Hippocampal formation (tissue), 2 donors: ENCODE measurements at regions not wholly inside any gene's neighbourhood (a gene's known extent, or its start where the extent isn't known, plus 50 kb on each side); places are given as distances from the start of the nearest gene placed in this dataset.
"Not testable (repeated sequence)": the region's sequence is repeated elsewhere in the genome, so short reads cannot be mapped to it uniquely, and the experiment has no call there.

ENCODE experiments used
- DNase-seq, 2 donors: peaks; one replicate each; lab custom pipeline; 2025; lab: John Stamatoyannopoulos, UW

- no peak for DNase-seq
Measured at GRCh38 chr17:52546990-52547389, 388.5 kb upstream of the CA10 start.

GRCh38 chr17:52546493-52546892 lies 388.0 kb upstream of the CA10 start:
- no peak for DNase-seq

DNA sequence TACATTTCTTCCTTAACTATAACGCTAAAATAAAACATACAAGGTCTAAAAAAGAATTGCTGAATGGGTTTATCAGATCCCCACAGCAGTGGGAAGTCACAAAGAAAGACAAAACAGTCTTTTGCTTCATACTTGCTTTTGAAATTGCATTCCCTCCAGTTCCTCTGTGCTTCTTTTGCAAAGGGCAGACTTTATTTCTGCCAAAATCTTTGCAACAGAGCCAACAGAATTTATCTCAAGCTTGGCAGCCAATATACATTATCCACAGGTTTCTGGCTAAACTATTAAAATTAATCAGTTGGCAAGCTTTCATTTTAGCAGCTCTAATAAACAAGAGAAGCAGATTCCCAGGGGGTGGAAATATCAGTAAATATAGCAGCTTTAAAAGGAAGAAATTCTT lies 378.9 kb upstream of the CA10 start:
- DNase-seq, result no peak

DNA sequence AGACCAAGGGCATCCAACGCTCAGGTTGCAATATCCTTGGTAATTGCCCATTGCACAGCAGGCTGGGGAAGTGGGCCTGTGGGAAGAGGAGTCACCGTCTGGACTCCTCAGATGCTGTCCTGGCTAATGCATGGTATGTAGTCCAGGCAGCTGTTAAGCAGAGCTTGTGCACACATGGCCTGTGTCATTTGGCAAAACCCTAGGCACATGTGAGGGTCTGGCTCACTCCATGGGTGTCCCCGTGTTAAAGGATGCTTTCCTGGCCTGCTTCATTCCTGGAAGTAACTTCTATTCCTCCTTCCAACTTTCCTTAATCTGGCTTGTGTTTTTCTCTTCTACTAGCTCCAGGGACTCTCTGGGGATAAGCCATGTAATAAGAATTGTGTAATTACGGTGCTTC lies 378.0 kb upstream of the CA10 start:
- DNase-seq, result no peak

GRCh38 chr17:52532373-52532772 lies 373.9 kb upstream of the CA10 start:
- DNase-seq, result no peak

GRCh38 chr17:52524096-52524637 lies 365.7 kb upstream of the CA10 start:
- DNase-seq, result no peak

DNA sequence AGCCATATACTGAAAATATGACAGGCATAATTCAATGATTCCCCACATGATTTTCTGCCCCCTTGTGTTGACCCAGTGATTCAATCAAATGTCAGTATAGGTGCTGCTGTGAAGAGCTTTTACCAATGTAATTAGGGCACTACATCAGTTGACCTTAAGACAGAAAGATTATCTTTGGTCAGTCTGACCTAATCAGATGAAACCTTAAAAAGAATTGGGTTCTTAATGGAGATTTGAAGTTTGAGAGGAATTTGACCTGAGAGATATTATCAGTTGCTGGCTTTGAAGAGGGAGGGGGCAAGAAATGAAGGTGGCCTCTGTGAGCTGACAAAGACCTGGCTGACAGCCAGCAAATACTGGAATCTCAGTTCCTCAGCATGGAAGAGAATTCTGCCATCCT lies 358.7 kb upstream of the CA10 start:
- no peak for DNase-seq

DNA sequence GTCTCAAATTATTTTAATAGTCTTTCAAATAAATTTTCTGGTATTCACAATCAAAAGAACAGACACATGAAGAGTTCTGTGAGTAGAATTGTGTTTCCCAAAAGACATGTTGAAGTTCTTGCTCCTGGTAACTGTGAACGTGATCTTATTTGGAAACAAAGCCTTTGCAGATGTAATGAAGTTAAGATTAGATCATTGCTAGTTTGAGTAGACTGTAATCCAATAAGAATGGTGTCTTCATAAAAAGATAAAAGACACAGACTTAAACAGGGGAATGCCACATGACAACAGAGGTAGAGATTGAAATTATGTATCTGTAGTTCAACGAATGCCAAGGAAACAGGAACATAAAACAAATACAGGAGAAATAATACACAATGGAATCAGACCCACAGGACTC lies 357.4 kb upstream of the CA10 start:
- DNase-seq, result no peak

- no peak for DNase-seq
Measured at GRCh38 chr17:52505601-52506000, 347.1 kb upstream of the CA10 start.

- DNase-seq, result no peak
Measured at GRCh38 chr17:52504081-52504480, 345.6 kb upstream of the CA10 start.

- no peak for DNase-seq
Measured at GRCh38 chr17:52495646-52496045, 337.1 kb upstream of the CA10 start.

DNA sequence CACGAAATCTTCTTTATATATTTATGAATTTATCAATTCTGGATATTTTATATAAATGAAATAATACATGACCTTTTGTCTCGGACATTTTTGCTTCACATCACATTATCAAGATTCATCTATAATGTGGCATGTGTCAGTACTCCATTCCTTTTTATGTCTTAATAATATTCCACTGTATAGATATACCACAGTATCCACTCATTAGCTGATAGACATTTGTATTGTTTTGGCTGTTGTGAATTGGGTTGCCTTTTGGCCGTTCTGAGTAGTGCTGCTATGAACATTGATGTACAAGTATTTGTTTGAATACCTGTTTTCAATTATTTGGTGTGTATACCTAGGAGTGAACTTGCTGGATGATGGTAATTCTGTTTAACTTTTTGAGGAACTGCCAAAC lies 323.8 kb upstream of the CA10 start:
- no peak for DNase-seq

DNA sequence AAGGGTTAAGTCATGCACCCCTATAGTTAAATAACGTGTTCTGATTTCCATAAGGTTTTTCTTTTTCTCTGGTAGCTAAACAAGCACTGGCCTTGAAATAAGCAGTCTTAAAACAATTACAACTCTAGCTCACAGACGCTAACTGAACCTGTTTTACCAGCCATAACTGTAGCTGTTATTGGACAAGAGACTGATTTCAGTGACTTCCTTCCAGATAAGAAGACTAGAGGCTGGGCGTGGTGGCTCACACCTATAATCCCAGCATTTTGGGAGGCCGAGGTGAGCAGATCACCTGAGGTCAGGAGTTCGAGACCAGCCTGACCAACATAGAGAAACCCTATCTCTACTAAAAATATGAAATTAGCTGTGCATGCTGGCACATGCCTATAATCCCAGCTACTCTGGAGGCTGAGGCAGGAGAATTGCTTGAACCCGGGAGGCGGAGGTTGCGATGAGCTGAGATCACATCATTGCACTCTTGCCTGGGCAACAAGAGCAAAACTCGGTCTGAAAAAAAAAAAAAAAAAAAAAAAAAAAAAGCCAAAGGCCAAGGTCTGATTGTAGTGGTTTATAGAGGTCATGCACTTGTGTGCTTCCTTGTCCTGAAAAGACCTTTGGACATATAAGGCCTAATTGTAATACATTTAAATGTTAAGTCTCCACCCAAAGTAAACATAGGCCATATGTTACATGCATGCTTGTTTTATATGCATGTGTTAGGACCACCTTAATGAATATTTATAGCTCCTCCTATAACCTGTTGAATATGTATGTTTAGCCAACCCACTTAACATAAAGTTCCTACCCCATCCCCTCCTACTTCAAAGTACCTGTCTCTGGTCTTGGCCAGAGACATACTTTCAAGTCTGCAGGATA lies 319.5 kb upstream of the CA10 start:
- DNase-seq, result no peak

GRCh38 chr17:52476638-52477313 lies 318.3 kb upstream of the CA10 start:
- no peak for DNase-seq

DNA sequence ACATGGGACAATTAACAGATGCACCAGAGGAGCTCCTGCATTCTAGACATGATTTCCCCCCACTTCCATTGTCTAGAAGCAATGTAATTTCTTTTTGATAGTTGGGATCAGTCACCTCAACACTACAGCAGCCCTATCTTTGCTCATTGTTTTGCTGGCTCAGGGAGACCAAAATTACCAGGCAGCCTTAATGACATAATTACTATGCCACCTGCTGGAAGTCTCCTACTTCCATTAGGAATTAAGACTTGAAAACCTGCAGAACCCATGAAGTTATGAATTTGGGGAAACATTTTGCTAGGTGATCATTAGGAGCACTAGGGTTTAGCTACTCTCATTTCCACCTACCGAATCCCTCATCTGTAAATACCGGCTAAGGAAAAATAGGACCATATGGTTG lies 312.0 kb upstream of the CA10 start:
- no peak for DNase-seq

DNA sequence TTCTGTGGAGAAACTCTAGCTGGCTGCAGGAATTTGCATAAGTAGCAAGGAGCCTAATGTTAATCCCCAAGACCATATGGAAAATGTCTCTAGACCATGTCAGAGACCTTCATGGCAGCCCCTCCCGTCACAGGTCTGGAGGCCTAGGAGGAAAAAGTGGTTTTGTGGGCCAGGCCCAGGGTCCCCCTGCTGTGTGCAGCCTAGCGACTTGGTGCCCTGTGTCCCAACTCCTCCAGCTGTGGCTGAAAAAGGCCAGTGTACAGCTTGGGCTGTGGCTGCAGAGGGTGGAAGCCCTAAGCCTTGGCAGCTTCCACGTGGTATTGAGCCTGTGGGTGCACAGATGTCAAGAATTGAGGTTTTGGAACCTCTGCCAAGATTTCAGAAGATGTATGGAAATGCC lies 306.9 kb upstream of the CA10 start:
- DNase-seq, result no peak

GRCh38 chr17:52451294-52451861 lies 292.9 kb upstream of the CA10 start:
- no peak for DNase-seq

GRCh38 chr17:52442350-52442749 lies 283.8 kb upstream of the CA10 start:
- DNase-seq, result no peak

DNA sequence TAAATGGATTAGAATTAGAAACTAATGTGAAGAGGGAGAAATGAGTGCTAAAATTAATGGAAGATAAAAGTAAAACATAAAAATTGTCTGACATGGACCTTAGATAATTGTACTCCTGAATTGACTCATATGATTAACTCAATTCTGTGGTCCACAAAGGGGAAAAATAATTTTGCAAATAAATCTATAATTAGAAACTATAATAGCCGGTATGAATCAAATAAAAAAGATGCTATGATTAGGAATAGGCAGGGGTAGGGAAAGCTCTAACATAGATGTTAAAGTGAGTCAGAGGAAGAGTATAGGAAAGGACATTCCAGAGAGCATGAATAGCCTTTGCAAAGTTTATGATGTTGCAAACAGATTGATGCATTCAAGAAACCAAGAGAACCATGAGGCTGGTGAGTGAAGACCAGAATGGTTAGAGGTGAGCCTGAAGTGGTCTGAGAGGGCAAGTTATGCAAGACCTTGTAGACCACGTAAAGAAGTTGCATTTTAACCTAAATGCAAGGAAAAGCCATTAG lies 262.1 kb upstream of the CA10 start:
- no peak for DNase-seq

DNA sequence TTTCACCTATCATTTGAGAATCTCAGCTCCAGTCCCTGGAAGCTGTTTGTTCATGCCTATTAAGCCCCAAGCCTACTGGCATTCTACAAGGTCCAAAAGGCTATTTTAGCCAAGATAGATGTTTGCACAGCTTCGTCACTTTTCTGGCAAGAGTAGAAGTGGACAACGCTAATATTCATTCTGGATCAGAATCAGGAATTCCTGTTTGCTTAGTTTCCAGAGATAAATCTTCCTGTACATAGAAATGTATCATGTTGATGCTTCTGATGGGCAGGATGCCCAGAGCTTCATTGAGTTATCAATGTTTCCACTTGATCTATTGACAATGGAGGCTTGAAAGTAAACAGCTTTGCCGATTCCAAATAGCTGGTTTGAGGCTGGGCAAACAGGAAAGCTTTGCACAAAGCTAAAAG lies 260.7 kb upstream of the CA10 start:
- peak in 1 of 2 donors; percentile 4 for DNase-seq

GRCh38 chr17:52410781-52411180 lies 252.3 kb upstream of the CA10 start:
- DNase-seq, result no peak

DNA sequence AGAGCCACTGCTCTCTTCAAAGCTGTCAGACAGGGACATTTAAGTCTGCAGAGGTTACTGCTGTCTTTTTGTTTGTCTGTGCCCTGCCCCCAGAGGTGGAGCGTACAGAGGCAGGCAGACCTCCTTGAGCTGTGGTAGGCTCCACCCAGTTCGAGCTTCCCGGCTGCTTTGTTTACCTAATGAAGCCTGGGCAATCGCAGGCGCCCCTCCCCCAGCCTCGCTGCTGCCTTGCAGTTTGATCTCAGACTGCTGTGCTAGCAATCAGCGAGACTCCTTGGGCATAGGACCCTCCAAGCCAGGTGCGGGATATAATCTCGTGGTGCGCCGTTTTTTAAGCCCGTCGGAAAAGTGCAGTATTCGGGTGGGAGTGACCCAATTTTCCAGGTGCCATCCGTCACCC lies 250.7 kb upstream of the CA10 start:
- DNase-seq, result not testable (repeated sequence)

DNA sequence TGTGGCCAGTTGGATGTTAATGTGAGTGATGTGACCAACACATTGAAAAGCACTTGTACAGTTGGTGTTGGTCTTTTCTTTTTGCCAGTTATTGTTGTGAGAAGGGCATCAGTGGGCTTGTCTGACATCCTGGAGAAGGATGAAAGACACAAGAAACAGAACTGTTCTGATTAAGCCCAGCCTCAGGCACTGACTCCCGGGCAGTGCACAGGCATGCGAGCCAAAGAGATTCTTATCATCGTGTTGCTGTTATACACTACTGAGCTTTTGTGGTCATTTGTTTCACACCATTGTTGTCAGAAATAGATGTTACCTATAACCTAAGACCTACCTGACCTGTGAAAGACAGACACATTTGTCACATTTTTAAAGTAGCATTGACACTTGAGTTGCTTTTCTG lies 236.8 kb upstream of the CA10 start:
- no peak for DNase-seq
